ENCODE measurements at regions not wholly inside any gene's neighbourhood (a gene's known extent, or its start where the extent isn't known, plus 50 kb on each side); places are given as distances from the start of the nearest gene placed in this dataset.

- no peak overlapping the region for H3K4ac ChIP-seq (ENCODE audit: low read depth, low read length)
- H3K79me1 ChIP-seq (ENCODE audit: insufficient read depth, low read depth, low read length, poor library complexity, severe bottlenecking): no peaks in the 10 kb centered on the region
- no peaks in the 10 kb centered on the region for H3K27me3 ChIP-seq (ENCODE audit: insufficient read depth, low read length)
- H3K27ac ChIP-seq (ENCODE audit: insufficient read length, low read depth, low read length): no peak overlapping the region
- Mint-ChIP-seq H3K36me3 (ENCODE audit: insufficient read depth in 1 of 3, low read depth in 3 of 3) (no peaks in the 10 kb centered on the region), H3K27me3 (ENCODE audit: low read depth) (no peaks in the 10 kb centered on the region; the same call in 1 of the 2 replicates), H3K4me1 (peaks cover 0 to 5% of the 10 kb centered on the region in 2 experiments; a peak in 1 of 4 replicates), H3K9me3 (no peaks in the 10 kb centered on the region), H3K4me3 (no peak overlapping the region), H3K27ac (no peak overlapping the region)
- H2BK20ac ChIP-seq (ENCODE audit: low read depth, low read length, poor library complexity, severe bottlenecking): no peak overlapping the region
- no peak overlapping the region for H2AK5ac ChIP-seq (ENCODE audit: insufficient read length, low read length)
- no peak overlapping the region for H2BK5ac ChIP-seq (ENCODE audit: insufficient read length, low read length)
- no peak for DNase-seq
- no peak overlapping the region for H3K14ac ChIP-seq (ENCODE audit: insufficient read depth, low read length)
- no peak overlapping the region for H2BK12ac ChIP-seq (ENCODE audit: insufficient read length, low read depth, low read length)
- H3K23ac ChIP-seq (ENCODE audit: insufficient read length, low read depth, low read length): no peak overlapping the region
- H3K56ac ChIP-seq (ENCODE audit: insufficient read length, low read depth, low read length): no peak overlapping the region
- no peaks in the 10 kb centered on the region for H3K79me2 ChIP-seq (ENCODE audit: insufficient read depth, low read length)
- no peak overlapping the region for H3T11ph ChIP-seq (ENCODE audit: low read length)
- H3K23me2 ChIP-seq (ENCODE audit: insufficient read length, low read depth, low read length, poor library complexity, severe bottlenecking): no peaks in the 10 kb centered on the region
- no peak overlapping the region for H3K4me2 ChIP-seq (ENCODE audit: insufficient read depth, insufficient read length, low read length)
- H3K9ac ChIP-seq (ENCODE audit: extremely low read depth, insufficient read length, low read length): no peak overlapping the region
- no peak overlapping the region for H2BK120ac ChIP-seq (ENCODE audit: low read depth, low read length, poor library complexity, severe bottlenecking)
- no peak overlapping the region for H4K5ac ChIP-seq (ENCODE audit: insufficient read length, low read depth, low read length)
- no peak overlapping the region for H4K91ac ChIP-seq (ENCODE audit: insufficient read length, low read depth, low read length)
- no peaks in the 10 kb centered on the region for H3K4me1 ChIP-seq (ENCODE audit: insufficient read depth, low read length)
- no peak overlapping the region for H2AFZ ChIP-seq (ENCODE audit: low read length)
- H2BK15ac ChIP-seq (ENCODE audit: low read depth, low read length): no peak overlapping the region
- no peak overlapping the region for H3K18ac ChIP-seq (ENCODE audit: insufficient read length, low read depth, low read length)
- H3K9me3 ChIP-seq (ENCODE audit: control insufficient read depth, low read depth, low read length): no peaks in the 10 kb centered on the region
- TF ChIP-seq CTCF (conservative IDR thresholded peaks at IDR 0.05): no peak
- H4K8ac ChIP-seq (replicated peaks; ENCODE audit: insufficient read length, low read depth, low read length): no peak overlapping the region
- H4K20me1 ChIP-seq (ENCODE audit: control insufficient read depth, insufficient read depth, insufficient read length): no peaks in the 10 kb centered on the region
- no CpG with 5 or more reads among the region's 3 CpGs for WGBS (ENCODE audit: extremely low coverage, insufficient read length, low lambda C conversion rate)
Measured at GRCh38 chr1:219761208-219761860, 148.4 kb upstream of the ZC3H11B start.

Measured in H9 (cell line).